ENCODE measurements at regions not wholly inside any gene's neighbourhood (a gene's known extent, or its start where the extent isn't known, plus 50 kb on each side); places are given as distances from the start of the nearest gene placed in this dataset.

DNA sequence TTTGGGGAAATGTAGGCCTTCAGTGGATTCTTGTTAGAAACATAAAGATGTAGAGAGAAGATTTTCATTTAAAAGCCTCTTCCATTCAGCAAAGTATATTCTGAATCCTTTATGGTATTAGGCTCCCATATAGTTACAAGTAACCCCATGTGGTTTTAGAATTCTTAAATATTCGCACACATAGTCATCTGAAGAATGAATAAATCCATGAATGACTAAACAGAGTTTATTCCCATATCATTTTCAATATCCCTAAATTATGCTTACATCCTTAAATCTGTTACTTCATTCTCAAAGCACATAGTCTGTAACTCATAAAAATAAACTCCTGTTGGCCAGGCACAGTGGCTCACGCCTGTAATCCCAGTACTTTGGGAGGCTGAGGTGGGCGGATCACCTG, 962.1 kb downstream of the KCNJ18 start:
- TF ChIP-seq, protein P1, sequence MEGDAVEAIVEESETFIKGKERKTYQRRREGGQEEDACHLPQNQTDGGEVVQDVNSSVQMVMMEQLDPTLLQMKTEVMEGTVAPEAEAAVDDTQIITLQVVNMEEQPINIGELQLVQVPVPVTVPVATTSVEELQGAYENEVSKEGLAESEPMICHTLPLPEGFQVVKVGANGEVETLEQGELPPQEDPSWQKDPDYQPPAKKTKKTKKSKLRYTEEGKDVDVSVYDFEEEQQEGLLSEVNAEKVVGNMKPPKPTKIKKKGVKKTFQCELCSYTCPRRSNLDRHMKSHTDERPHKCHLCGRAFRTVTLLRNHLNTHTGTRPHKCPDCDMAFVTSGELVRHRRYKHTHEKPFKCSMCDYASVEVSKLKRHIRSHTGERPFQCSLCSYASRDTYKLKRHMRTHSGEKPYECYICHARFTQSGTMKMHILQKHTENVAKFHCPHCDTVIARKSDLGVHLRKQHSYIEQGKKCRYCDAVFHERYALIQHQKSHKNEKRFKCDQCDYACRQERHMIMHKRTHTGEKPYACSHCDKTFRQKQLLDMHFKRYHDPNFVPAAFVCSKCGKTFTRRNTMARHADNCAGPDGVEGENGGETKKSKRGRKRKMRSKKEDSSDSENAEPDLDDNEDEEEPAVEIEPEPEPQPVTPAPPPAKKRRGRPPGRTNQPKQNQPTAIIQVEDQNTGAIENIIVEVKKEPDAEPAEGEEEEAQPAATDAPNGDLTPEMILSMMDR (tag by site-specific recombination; IDR thresholded peaks at IDR 0.05) = no peak
- TF ChIP-seq ZNF350 (tag by site-specific recombination; IDR thresholded peaks at IDR 0.05) (no peak), ZEB2 (tag by site-specific recombination; IDR thresholded peaks at IDR 0.05) (no peak), BCL11A (tag by site-specific recombination; IDR thresholded peaks at IDR 0.05; ENCODE audit: low read depth) (no peak)
